ENCODE measurements at regions not wholly inside any gene's neighbourhood (a gene's known extent, or its start where the extent isn't known, plus 50 kb on each side); places are given as distances from the start of the nearest gene placed in this dataset.
"Not testable (repeated sequence)": the region's sequence is repeated elsewhere in the genome, so short reads cannot be mapped to it uniquely, and the experiment has no call there.

GRCh38 chr1:181969902-181970301 lies 91.6 kb downstream of the ZNF648 start:
- Histone ChIP-seq H3K4me2 (ENCODE audit: low read depth, low read length, poor library complexity, severe bottlenecking) (no peak overlapping the region), H3K36me3 (ENCODE audit: insufficient read depth, low read length) (no peaks in the 10 kb centered on the region), H3K9me3 (ENCODE audit: low read length) (no peaks in the 10 kb centered on the region), H2AFZ (ENCODE audit: low read length) (no peak overlapping the region), H3K79me2 (ENCODE audit: low read length) (no peaks in the 10 kb centered on the region), H4K20me1 (ENCODE audit: insufficient read depth, low read depth, low read length) (no peaks in the 10 kb centered on the region), H3K9me2 (replicated peaks; ENCODE audit: insufficient read depth, low read length) (no peaks in the 10 kb centered on the region), H3K27me3 (ENCODE audit: low read length) (no peaks in the 10 kb centered on the region), H3K4me3 (ENCODE audit: low read length) (no peak overlapping the region), H3K9ac (ENCODE audit: low read length) (no peak overlapping the region), H3K4me1 (ENCODE audit: low read length) (no peaks in the 10 kb centered on the region), H3K27ac (ENCODE audit: low read length) (no peak overlapping the region)
- DNase-seq: no peak

- H3K79me2 ChIP-seq (ENCODE audit: low read length); H3K4me2 ChIP-seq (ENCODE audit: low read depth, low read length, poor library complexity, severe bottlenecking); H4K20me1 ChIP-seq (ENCODE audit: insufficient read depth, low read depth, low read length); H3K27ac ChIP-seq (ENCODE audit: low read length); H3K27me3 ChIP-seq (ENCODE audit: low read length); H2AFZ ChIP-seq (ENCODE audit: low read length); H3K4me3 ChIP-seq (ENCODE audit: low read length); H3K36me3 ChIP-seq (ENCODE audit: insufficient read depth, low read length); H3K9me3 ChIP-seq (ENCODE audit: low read length); H3K4me1 ChIP-seq (ENCODE audit: low read length); H3K9me2 ChIP-seq (replicated peaks; ENCODE audit: insufficient read depth, low read length); DNase-seq; H3K9ac ChIP-seq (ENCODE audit: low read length): not testable (repeated sequence)
Observed at GRCh38 chr1:181954696-181955095, 106.8 kb downstream of the ZNF648 start.

- not testable (repeated sequence) for H3K9ac ChIP-seq (ENCODE audit: low read length); H3K4me2 ChIP-seq (ENCODE audit: low read depth, low read length, poor library complexity, severe bottlenecking); H3K36me3 ChIP-seq (ENCODE audit: insufficient read depth, low read length); H3K27ac ChIP-seq (ENCODE audit: low read length); H2AFZ ChIP-seq (ENCODE audit: low read length); H3K9me2 ChIP-seq (replicated peaks; ENCODE audit: insufficient read depth, low read length); H3K9me3 ChIP-seq (ENCODE audit: low read length); H3K4me3 ChIP-seq (ENCODE audit: low read length); H3K27me3 ChIP-seq (ENCODE audit: low read length); DNase-seq; H3K79me2 ChIP-seq (ENCODE audit: low read length); H3K4me1 ChIP-seq (ENCODE audit: low read length); H4K20me1 ChIP-seq (ENCODE audit: insufficient read depth, low read depth, low read length)
Observed at GRCh38 chr1:181954178-181954577, 107.3 kb downstream of the ZNF648 start.

- no peak overlapping the region for H2AFZ ChIP-seq (ENCODE audit: low read length)
- H3K79me2 ChIP-seq (ENCODE audit: low read length): no peaks in the 10 kb centered on the region
- no peak overlapping the region for H3K27ac ChIP-seq (ENCODE audit: low read length)
- no peak overlapping the region for H3K4me2 ChIP-seq (ENCODE audit: low read depth, low read length, poor library complexity, severe bottlenecking)
- H3K9me3 ChIP-seq (ENCODE audit: low read length): peaks cover 8% of the 10 kb centered on the region
- H3K4me3 ChIP-seq (ENCODE audit: low read length): no peak overlapping the region
- no peaks in the 10 kb centered on the region for H4K20me1 ChIP-seq (ENCODE audit: insufficient read depth, low read depth, low read length)
- H3K4me1 ChIP-seq (ENCODE audit: low read length): no peaks in the 10 kb centered on the region
- no peak overlapping the region for H3K9ac ChIP-seq (ENCODE audit: low read length)
- no peak for DNase-seq
- no peaks in the 10 kb centered on the region for H3K27me3 ChIP-seq (ENCODE audit: low read length)
- no peaks in the 10 kb centered on the region for H3K36me3 ChIP-seq (ENCODE audit: insufficient read depth, low read length)
- no peaks in the 10 kb centered on the region for H3K9me2 ChIP-seq (replicated peaks; ENCODE audit: insufficient read depth, low read length)
Observed at GRCh38 chr1:181953596-181953995, 107.9 kb downstream of the ZNF648 start.

GRCh38 chr1:181951213-181951612 lies 110.3 kb downstream of the ZNF648 start:
- H3K9me2 ChIP-seq (replicated peaks; ENCODE audit: insufficient read depth, low read length): no peaks in the 10 kb centered on the region
- H2AFZ ChIP-seq (ENCODE audit: low read length): no peak overlapping the region
- peaks cover 7% of the 10 kb centered on the region for H3K9me3 ChIP-seq (ENCODE audit: low read length)
- no peak overlapping the region for H3K4me2 ChIP-seq (ENCODE audit: low read depth, low read length, poor library complexity, severe bottlenecking)
- no peaks in the 10 kb centered on the region for H3K36me3 ChIP-seq (ENCODE audit: insufficient read depth, low read length)
- DNase-seq: no peak
- H3K27me3 ChIP-seq (ENCODE audit: low read length): no peaks in the 10 kb centered on the region
- H3K4me1 ChIP-seq (ENCODE audit: low read length): no peaks in the 10 kb centered on the region
- no peak overlapping the region for H3K4me3 ChIP-seq (ENCODE audit: low read length)
- no peak overlapping the region for H3K9ac ChIP-seq (ENCODE audit: low read length)
- H3K27ac ChIP-seq (ENCODE audit: low read length): no peak overlapping the region
- H4K20me1 ChIP-seq (ENCODE audit: insufficient read depth, low read depth, low read length): no peaks in the 10 kb centered on the region
- no peaks in the 10 kb centered on the region for H3K79me2 ChIP-seq (ENCODE audit: low read length)

GRCh38 chr1:181949500-181949899 lies 112.0 kb downstream of the ZNF648 start:
- no peak overlapping the region for H3K4me2 ChIP-seq (ENCODE audit: low read depth, low read length, poor library complexity, severe bottlenecking)
- no peaks in the 10 kb centered on the region for H4K20me1 ChIP-seq (ENCODE audit: insufficient read depth, low read depth, low read length)
- H2AFZ ChIP-seq (ENCODE audit: low read length): no peak overlapping the region
- no peak overlapping the region for H3K4me3 ChIP-seq (ENCODE audit: low read length)
- H3K4me1 ChIP-seq (ENCODE audit: low read length): no peaks in the 10 kb centered on the region
- H3K9me3 ChIP-seq (ENCODE audit: low read length): no peaks in the 10 kb centered on the region
- no peaks in the 10 kb centered on the region for H3K27me3 ChIP-seq (ENCODE audit: low read length)
- DNase-seq: no peak
- no peak overlapping the region for H3K9ac ChIP-seq (ENCODE audit: low read length)
- no peak overlapping the region for H3K27ac ChIP-seq (ENCODE audit: low read length)
- no peaks in the 10 kb centered on the region for H3K79me2 ChIP-seq (ENCODE audit: low read length)
- H3K9me2 ChIP-seq (replicated peaks; ENCODE audit: insufficient read depth, low read length): no peaks in the 10 kb centered on the region
- no peaks in the 10 kb centered on the region for H3K36me3 ChIP-seq (ENCODE audit: insufficient read depth, low read length)

- H3K9me2 ChIP-seq (replicated peaks; ENCODE audit: insufficient read depth, low read length): no peaks in the 10 kb centered on the region
- H2AFZ ChIP-seq (ENCODE audit: low read length): no peak overlapping the region
- no peak overlapping the region for H3K4me3 ChIP-seq (ENCODE audit: low read length)
Observed at GRCh38 chr1:181948372-181948771, 113.1 kb downstream of the ZNF648 start.

GRCh38 chr1:181947441-181947840 lies 114.1 kb downstream of the ZNF648 start:
- H3K79me2 ChIP-seq (ENCODE audit: low read length): no peaks in the 10 kb centered on the region
- H3K9me2 ChIP-seq (replicated peaks; ENCODE audit: insufficient read depth, low read length): no peaks in the 10 kb centered on the region
- no peaks in the 10 kb centered on the region for H4K20me1 ChIP-seq (ENCODE audit: insufficient read depth, low read depth, low read length)
- H3K4me1 ChIP-seq (ENCODE audit: low read length): no peaks in the 10 kb centered on the region
- no peaks in the 10 kb centered on the region for H3K9me3 ChIP-seq (ENCODE audit: low read length)
- H3K4me2 ChIP-seq (ENCODE audit: low read depth, low read length, poor library complexity, severe bottlenecking): no peak overlapping the region
- no peak overlapping the region for H3K9ac ChIP-seq (ENCODE audit: low read length)
- H3K36me3 ChIP-seq (ENCODE audit: insufficient read depth, low read length): no peaks in the 10 kb centered on the region
- no peaks in the 10 kb centered on the region for H3K27me3 ChIP-seq (ENCODE audit: low read length)
- H3K27ac ChIP-seq (ENCODE audit: low read length): no peak overlapping the region
- no peak overlapping the region for H3K4me3 ChIP-seq (ENCODE audit: low read length)
- no peak overlapping the region for H2AFZ ChIP-seq (ENCODE audit: low read length)
- DNase-seq: peak; percentile 41

More at GRCh38 chr1:181948372-181948771, 113.1 kb downstream of the ZNF648 start:
- no peak for DNase-seq
- no peaks in the 10 kb centered on the region for H4K20me1 ChIP-seq (ENCODE audit: insufficient read depth, low read depth, low read length)
- H3K9me3 ChIP-seq (ENCODE audit: low read length): no peaks in the 10 kb centered on the region
- H3K9ac ChIP-seq (ENCODE audit: low read length): no peak overlapping the region
- H3K4me1 ChIP-seq (ENCODE audit: low read length): no peaks in the 10 kb centered on the region
- H3K36me3 ChIP-seq (ENCODE audit: insufficient read depth, low read length): no peaks in the 10 kb centered on the region
- H3K27me3 ChIP-seq (ENCODE audit: low read length): no peaks in the 10 kb centered on the region
- H3K4me2 ChIP-seq (ENCODE audit: low read depth, low read length, poor library complexity, severe bottlenecking): no peak overlapping the region
- H3K79me2 ChIP-seq (ENCODE audit: low read length): no peaks in the 10 kb centered on the region
- no peak overlapping the region for H3K27ac ChIP-seq (ENCODE audit: low read length)

Data from Karpas-422 (cell line).